ENCODE measurements at regions not wholly inside any gene's neighbourhood (a gene's known extent, or its start where the extent isn't known, plus 50 kb on each side); places are given as distances from the start of the nearest gene placed in this dataset.

DNA sequence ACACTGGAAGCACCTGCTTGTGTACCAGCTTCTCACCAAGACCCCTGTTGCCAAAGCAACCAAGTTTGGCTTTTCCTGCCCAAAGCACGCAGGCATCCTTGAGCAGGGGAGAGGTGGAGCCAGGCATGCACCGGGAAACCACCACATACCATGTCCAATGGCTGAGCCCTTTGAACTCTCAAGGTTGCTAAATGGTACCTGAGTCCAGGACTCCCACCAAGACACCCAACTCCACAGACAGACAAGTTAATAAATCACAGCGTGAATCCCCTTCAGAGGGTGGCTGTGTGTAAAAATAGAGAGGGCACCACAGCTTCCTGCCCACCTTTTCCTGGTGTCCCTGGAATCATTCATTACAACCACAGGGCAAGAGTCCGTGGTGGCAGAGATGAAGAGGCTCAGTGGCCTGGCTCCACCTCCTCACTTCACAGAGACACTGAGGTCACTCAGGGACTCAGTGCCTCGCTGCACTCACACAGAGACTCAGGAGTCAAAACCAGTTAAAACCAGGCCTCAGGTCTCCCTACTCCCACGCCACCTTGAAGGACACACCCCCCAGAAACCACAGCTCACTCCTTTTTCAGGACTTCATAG lies 143.7 kb downstream of the C5orf15 start:
- H3K27me3 ChIP-seq, result no peaks in the 10 kb centered on the region
- intact Hi-C loops (cut with DNase I), result no loop called here
- H3K36me3 ChIP-seq, result no peaks in the 10 kb centered on the region
- no peak overlapping the region for H3K27ac ChIP-seq
- no peaks in the 10 kb centered on the region for H3K9me3 ChIP-seq
- H3K4me1 ChIP-seq, result no peaks in the 10 kb centered on the region
- DNase-seq (ENCODE audit: low spot score in 2 of 2), result no peak
- no peak overlapping the region for H3K4me3 ChIP-seq
- TF ChIP-seq, protein P1, sequence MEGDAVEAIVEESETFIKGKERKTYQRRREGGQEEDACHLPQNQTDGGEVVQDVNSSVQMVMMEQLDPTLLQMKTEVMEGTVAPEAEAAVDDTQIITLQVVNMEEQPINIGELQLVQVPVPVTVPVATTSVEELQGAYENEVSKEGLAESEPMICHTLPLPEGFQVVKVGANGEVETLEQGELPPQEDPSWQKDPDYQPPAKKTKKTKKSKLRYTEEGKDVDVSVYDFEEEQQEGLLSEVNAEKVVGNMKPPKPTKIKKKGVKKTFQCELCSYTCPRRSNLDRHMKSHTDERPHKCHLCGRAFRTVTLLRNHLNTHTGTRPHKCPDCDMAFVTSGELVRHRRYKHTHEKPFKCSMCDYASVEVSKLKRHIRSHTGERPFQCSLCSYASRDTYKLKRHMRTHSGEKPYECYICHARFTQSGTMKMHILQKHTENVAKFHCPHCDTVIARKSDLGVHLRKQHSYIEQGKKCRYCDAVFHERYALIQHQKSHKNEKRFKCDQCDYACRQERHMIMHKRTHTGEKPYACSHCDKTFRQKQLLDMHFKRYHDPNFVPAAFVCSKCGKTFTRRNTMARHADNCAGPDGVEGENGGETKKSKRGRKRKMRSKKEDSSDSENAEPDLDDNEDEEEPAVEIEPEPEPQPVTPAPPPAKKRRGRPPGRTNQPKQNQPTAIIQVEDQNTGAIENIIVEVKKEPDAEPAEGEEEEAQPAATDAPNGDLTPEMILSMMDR (IDR thresholded peaks at IDR 0.05), result no peak

DNA sequence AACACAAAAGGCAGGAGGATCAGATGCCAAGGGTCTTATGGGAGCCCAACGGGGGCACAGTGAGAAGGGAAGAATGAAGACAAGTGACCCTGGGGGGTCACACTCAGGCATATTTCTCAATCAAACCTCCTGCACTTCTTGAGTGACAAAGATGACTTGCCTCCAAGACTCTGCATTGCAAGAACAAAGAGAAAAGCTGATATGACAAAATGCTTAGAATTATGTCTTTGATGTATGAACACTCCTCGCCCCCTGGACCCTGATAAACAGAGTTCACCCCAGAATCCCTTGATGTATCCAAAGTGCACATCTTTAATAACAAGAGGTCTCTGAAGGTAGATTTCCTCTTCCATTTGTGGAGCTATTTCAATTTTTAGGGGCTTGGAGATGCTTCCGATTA lies 146.5 kb downstream of the C5orf15 start:
- intact Hi-C loops (cut with DNase I), result no loop called here
- Histone ChIP-seq H3K27me3 (no peaks in the 10 kb centered on the region), H3K9me3 (no peaks in the 10 kb centered on the region), H3K27ac (no peak overlapping the region), H3K4me3 (no peak overlapping the region), H3K4me1 (peaks cover 0 to 11% of the 10 kb centered on the region in 2 donors), H3K36me3 (no peaks in the 10 kb centered on the region)
- no peak for DNase-seq (ENCODE audit: low spot score in 2 of 2)
- TF ChIP-seq, protein P1 (IDR thresholded peaks at IDR 0.05), result no peak

DNA sequence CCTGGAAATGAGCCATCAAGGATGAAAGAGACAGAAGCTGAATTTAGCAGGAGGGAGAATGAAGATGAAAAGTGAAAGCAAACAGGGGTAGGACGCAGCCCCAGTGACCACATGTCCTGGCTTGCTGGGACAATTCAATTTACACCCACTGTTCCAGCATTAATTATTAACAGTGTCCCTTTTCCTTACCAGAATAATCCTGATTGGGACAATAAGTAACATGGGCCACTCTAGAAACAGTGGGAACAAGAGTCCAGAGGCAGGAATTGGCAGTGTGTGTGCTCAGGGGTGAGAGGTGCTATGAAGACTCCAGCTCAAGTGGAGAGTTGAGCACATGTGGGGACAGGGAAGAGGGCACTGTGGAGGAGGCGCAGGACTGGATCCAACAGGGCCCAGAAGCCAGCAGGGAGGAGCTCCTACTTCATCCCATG lies 147.1 kb downstream of the C5orf15 start:
- Histone ChIP-seq H3K27ac (no peak overlapping the region), H3K4me1 (peaks cover 0 to 11% of the 10 kb centered on the region in 2 donors), H3K27me3 (no peaks in the 10 kb centered on the region), H3K36me3 (no peaks in the 10 kb centered on the region), H3K9me3 (no peaks in the 10 kb centered on the region), H3K4me3 (no peak overlapping the region)
- DNase-seq (ENCODE audit: low spot score in 2 of 2), result no peak
- intact Hi-C loops (cut with DNase I), result no loop called here
- TF ChIP-seq, protein P1 (IDR thresholded peaks at IDR 0.05), result no peak

GRCh38 chr5:133820507-133820906 lies 147.9 kb downstream of the C5orf15 start:
- intact Hi-C loops (cut with DNase I), result no loop called here
- DNase-seq (ENCODE audit: low spot score in 2 of 2), result no peak
- Histone ChIP-seq H3K9me3 (no peaks in the 10 kb centered on the region), H3K36me3 (no peaks in the 10 kb centered on the region), H3K27me3 (no peaks in the 10 kb centered on the region), H3K27ac (no peak overlapping the region), H3K4me3 (no peak overlapping the region), H3K4me1 (peaks cover 0 to 11% of the 10 kb centered on the region in 2 donors)
- TF ChIP-seq, protein P1 (IDR thresholded peaks at IDR 0.05), result no peak

- TF ChIP-seq, protein P1 (IDR thresholded peaks at IDR 0.05), result no peak
- intact Hi-C loops (cut with DNase I), result no loop called here
Measured at GRCh38 chr5:133819977-133820471, 148.4 kb downstream of the C5orf15 start.

More at GRCh38 chr5:133819977-133820471, 148.4 kb downstream of the C5orf15 start:
- Histone ChIP-seq H3K27ac (no peak overlapping the region), H3K9me3 (no peaks in the 10 kb centered on the region), H3K36me3 (no peaks in the 10 kb centered on the region), H3K4me1 (peaks cover 0 to 11% of the 10 kb centered on the region in 2 donors), H3K4me3 (no peak overlapping the region), H3K27me3 (no peaks in the 10 kb centered on the region)
- no peak for DNase-seq (ENCODE audit: low spot score in 2 of 2)
